Activated CD4-positive, alpha-beta T cell treated with anti-CD3 and anti-CD28 coated beads, Interleukin-2, amount 50 U/mL, for 16 hours (primary cell): ENCODE measurements at regions not wholly inside any gene's neighbourhood (a gene's known extent, or its start where the extent isn't known, plus 50 kb on each side); places are given as distances from the start of the nearest gene placed in this dataset.
"Not testable (repeated sequence)": the region's sequence is repeated elsewhere in the genome, so short reads cannot be mapped to it uniquely, and the experiment has no call there.

Experiments used
- DNase-seq: peaks from one replicate; pipeline ENCODE4 v3.0.0-alpha.2; 2020

DNA sequence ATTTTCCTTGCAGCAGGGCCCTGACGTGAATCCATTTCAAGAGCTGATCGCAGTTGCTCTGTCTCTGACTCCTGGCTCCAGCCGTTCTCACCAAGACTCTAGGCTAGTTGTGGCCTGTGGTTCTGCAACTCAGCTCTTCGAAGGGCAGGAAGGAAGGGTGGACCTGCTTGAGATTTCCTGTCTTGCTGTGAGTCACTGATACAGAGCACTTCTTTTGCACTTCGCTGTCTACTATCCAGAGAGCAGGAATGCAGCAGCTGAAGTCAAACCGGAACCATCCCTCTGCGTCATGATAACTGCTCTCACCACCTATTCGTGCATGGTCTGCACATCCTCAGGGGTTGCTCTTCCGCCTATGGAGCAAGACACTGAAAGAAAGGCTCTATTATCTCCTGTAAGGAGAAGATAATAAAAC is 59.7 kb downstream of the RAP2B start:
- peak; percentile 91 for DNase-seq

- DNase-seq, result not testable (repeated sequence)
These were observed 64.9 kb downstream of the RAP2B start for GRCh38 chr3:153226877-153227276.

DNA sequence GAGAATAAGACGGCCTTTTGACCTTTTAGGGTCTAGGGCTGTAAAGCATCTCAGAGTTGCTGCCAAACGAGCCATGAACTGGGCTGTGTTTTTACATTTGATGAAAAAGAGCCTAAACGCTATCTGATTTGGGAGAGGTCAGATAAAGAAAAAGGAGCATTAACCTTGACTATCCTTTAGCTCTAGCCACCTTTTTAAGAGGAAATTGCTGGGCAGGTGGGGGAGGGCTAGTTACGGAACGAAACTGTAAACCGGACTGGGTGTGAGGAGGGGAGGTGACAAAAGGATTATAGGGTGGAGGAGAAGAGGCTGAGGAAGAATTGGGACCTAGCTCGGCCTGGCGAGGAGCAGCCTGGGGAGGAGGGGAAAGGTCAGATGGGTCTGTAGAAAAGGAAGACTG is 68.4 kb downstream of the RAP2B start:
- DNase-seq, result not testable (repeated sequence)

- not testable (repeated sequence) for DNase-seq
These were observed 69.2 kb downstream of the RAP2B start for GRCh38 chr3:153231245-153231644.

DNA sequence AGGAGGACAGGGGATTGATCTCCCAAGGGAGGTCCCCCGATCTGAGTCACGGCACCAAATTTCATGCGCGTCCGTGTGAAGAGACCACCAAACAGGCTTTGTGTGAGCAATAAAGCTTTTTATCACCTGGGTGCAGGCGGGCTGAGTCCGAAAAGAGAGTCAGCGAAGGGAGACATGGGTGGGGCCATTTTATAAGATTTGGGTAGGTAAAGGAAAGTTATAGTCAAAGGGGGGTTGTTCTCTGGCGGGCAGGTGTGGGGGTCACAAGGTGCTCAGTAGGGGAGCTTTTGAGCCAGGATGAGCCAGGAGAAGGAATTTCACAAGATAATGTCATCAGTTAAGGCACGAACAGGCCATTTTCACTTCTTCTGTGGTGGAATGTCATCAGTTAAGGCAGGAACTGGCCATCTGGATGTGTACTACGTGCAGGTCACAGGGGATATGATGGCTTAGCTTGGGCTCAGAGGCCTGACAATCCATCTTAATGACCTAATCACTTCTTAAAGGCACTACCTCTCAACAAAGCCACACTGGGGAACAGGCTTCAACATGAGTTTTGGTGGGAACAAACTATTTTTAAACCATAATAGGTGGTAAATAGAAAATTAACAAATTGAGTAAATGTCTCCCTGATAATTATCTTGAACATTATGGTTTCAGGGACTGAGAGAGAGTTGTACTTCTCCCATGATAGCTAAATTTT is 70.2 kb downstream of the RAP2B start:
- DNase-seq, result not testable (repeated sequence)

DNA sequence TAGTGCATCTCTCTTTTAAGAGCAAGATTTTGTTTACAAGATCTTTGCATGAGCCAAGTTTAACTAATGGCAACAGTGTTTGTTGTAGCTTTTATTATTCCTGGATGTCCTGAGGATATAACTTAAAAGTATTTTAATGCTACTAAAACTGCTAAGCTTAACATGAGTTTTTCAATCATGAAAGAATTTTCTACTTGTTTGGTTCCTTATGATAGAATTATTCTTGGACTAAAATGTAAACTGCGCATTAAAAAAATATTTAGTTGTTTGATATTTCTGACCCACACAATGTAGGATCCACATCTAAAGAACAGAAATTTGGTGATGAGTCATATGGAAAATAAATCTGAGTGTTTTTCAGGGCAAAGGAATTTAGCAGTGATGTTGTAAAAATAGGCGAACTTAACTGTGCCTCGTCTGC is 70.8 kb downstream of the RAP2B start:
- no peak for DNase-seq

GRCh38 chr3:153233986-153234385 is 72.0 kb downstream of the RAP2B start:
- DNase-seq, result no peak

- no peak for DNase-seq
These were observed 80.9 kb downstream of the RAP2B start for GRCh38 chr3:153242896-153243295.

DNA sequence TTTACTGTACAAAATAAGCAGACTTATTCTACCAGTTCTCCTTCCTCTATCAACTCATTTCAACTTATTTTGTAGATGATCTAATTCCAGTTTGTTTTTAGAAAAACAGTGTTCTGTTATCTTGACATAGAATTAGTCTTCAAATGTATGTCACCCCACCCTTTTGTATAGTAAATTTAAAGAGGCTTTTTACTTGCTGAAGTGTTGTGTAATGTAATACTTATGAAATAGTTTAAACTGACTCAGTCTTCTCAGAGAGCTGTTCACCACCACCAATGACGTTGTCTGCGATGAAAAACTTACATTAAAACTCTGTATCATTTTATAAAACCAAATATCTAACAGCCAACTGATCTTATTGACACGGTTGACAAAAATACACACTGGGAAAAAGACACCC is 82.9 kb downstream of the RAP2B start:
- DNase-seq, result no peak

DNA sequence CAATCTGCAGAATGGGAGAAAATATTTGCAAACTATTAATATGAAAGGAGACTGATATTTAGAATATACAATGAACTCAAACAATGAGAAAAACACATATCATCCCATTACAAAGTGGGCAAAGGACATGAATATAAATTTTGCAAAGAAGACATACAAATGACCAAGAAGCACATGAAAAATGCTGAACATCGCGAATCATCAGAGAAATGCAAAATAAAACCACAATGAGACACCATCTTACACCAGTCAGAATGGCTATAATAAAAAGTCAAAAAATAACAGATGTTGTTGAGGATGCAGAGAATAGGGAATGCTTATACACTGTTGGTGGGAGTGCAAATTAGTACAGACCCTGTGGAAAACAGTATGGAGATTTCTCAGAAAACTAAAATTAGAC is 83.6 kb downstream of the RAP2B start:
- no peak for DNase-seq

DNA sequence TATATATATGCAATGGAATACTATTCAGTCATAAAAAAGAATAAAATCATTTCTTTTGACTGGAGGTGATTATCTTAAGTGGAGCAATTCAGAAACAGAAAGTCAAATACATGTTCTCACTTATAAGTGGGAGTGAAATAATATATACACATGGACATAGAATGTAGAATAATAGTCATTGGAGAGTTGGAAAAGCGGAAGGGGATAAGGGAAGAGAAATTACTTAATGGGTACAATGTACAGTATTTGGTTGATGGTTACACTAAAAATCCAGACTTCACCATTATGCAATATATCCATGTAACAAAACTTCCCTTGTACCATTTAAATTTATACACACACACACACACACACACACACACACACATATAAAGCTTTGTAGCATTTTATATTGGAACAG is 84.3 kb downstream of the RAP2B start:
- DNase-seq, result no peak

- no peak for DNase-seq
These were observed 84.8 kb downstream of the RAP2B start for GRCh38 chr3:153246806-153247205.

DNA sequence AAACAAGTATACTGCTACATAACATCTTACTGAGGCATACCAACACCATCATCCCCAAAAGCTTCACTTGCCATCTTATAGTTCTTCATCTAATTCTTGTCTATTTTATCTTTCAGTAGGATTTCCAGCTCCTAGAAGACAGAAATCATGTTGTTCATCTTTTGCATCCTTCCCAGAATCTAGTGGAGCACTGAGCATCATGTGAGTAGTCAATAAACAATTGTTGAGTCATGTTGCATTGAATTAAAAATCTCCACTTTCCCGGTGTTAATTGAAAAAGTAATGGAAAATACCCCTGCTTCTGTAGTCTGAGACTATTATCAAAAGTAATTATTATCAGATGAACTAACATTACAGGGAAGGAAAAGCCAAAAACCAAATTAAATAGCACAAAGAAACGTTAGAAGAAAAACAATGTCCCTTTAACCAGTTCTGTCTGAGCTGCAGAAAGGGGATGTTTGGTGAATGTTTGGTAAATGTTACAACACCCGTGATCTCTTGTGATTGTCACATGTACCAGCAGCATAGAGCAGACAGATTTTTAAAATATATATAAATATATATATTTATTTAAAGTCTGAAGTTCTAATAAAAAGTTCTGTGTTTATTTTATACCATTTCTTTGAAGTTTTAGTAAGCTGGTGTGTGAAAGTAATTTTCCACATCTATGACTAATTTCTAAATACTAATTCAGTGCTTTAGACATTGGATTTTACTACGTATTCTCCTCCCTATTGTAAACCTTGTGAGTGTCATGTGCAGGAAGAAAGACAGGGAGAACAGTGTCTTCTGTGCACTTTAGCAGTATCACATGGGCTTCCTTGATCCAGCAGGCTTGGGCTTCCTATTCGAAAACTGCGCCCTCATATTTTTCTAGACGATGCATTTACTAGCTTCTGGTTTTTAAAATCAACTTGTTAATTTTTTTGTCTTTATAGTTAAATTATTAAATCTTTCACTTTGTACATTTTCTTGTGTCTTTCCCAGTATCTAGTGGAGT is 85.6 kb downstream of the RAP2B start:
- no peak for DNase-seq

DNA sequence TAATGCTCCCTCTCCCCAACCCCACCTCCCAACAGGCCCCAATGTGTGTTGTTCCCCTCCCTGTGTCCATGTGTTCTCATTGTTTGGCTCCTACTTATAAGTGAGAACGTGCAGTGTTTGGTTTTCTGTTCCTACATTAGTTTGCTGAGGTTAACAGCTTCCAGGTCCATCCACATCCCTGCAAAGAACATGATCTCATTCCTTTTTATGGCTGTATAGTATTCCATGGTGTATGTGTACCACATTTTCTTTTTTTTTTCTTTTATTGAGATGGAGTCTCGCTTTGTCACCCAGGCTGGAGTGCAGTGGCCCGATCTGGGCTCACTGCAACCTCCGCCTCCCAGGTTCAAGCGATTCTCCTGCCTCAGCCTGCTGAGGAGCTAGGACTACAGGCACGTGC is 86.8 kb downstream of the RAP2B start:
- not testable (repeated sequence) for DNase-seq

- DNase-seq, result no peak
These were observed 87.9 kb downstream of the RAP2B start for GRCh38 chr3:153249906-153250305.

- no peak for DNase-seq
These were observed 88.4 kb downstream of the RAP2B start for GRCh38 chr3:153250446-153250845.

GRCh38 chr3:153252963-153253362 is 90.9 kb downstream of the RAP2B start:
- no peak for DNase-seq

- no peak for DNase-seq
These were observed 92.3 kb downstream of the RAP2B start for GRCh38 chr3:153254361-153254760.

- DNase-seq, result no peak
These were observed 95.8 kb downstream of the RAP2B start for GRCh38 chr3:153257673-153258351.

GRCh38 chr3:153259956-153260355 is 97.9 kb downstream of the RAP2B start:
- no peak for DNase-seq

DNA sequence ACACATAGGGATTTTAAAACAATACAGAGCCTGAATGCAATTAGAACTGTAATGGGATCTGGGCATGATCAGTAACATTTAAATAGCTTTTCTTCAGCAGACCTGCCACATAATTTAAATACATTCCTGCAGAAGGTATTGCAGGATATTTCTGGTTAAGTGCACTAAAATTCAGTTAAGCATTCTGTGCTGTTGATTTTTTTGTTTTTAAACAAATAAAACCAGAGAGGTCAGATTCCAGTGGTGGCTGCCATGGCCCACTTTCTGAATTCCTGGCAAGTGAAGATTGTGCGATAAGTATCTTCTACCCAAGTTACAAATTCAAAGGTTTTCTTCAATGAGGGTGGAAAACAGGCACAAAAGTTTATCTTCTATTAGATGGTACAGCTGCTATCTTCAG is 98.7 kb downstream of the RAP2B start:
- no peak for DNase-seq

DNA sequence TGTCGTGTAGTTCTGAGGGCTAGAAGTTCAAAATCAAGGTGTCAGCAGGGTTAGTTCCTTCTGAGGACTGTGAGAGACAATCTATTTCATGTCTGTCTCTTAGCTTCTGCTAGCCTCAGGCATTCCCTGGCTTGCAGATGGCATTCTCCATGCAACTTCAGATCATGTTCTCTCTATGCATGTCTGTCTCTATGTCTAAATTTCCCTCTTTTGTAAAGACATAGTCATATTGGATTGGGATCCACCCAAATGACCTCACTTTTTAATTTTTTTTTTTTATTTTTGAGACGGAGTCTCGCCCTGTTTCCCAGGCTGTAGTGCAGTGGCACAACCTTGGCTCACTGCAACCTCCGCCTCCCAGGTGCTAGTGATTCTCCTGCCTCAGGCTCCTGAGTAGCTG is 104.6 kb downstream of the RAP2B start:
- no peak for DNase-seq

DNA sequence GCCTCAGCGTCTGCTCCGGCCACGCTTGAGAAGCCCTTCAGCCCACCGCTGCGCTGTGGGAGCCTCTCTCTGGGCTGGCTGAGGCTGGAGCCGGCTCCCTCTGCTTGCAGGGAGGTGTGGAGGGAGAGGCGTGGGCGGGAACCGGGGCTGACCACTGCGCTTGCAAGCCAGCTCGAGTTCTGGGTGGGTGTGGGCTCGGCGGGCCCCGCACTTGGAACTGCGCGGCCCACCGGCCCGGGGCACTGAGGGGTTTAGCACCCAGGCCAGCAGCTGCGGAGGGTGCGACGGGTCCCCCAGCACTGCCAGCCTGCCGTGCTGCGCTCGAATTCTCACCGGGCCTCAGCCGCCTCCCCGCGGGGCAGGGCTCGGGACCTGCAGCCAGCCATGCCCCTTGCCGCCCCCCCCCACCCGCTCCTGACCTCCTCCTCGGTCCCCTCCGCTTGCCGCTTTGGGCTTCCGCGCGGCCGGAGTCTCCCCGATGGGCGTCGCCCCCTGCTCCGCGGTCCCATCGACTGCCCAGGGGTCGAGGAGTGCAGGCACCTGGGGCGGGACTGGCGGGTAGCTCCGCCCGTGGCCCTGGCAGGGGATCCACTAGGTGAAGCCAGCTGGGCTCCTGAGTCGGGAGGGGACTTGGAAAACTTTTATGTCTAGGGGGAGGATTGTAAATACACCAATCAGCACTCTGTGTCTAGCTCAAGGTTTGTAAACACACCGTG is 106.7 kb downstream of the RAP2B start:
- DNase-seq, result no peak
